Ishikawa (cell line): ENCODE measurements at regions not wholly inside any gene's neighbourhood (a gene's known extent, or its start where the extent isn't known, plus 50 kb on each side); places are given as distances from the start of the nearest gene placed in this dataset.

Experiments used
- CEBPB ChIP-seq: IDR thresholded peaks from 2 replicates; pipeline ENCODE4 v1.6.1; 2012
- TAF1 ChIP-seq: IDR thresholded peaks from 2 replicates; pipeline ENCODE4 v1.6.1; 2012; ENCODE audit warnings: low read depth, mild to moderate bottlenecking
- YY1 ChIP-seq: IDR thresholded peaks from 2 replicates; pipeline ENCODE4 v1.6.1; 2012; ENCODE audit warnings: low read depth

DNA sequence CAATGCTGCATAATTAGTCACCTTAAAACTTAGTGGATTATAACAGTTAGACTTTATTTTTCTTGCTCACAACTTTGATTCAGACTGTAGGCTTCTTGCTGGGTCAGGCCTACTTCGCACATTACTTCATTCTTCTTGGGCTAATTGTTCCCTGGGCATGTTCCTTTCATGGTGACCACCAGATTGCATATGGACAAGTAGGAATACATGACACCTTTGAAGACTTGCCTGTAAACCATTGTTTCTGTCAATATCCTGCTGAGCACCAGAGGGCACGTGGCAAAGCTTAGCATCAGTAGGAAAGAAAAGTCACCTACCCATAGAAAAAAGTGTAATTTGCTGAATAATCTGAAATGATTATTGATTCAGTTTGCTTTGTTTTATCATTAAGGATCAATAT, 54.3 kb upstream of the ROBO1 start:
- TF ChIP-seq YY1 (no peak), CEBPB (no peak), TAF1 (no peak)
